Sigmoid colon (tissue), 6 donors: ENCODE measurements at regions not wholly inside any gene's neighbourhood (a gene's known extent, or its start where the extent isn't known, plus 50 kb on each side); places are given as distances from the start of the nearest gene placed in this dataset.

ENCODE experiments used
- DNase-seq: peaks from one replicate; pipeline ENCODE4 v3.0.0-alpha.2; 2019
- H3K27ac ChIP-seq, 4 donors: fragments of 200-600 bp; sonication (generic); one replicate each; pipeline ENCODE4 v1.5.1; 2016 to 2019; ENCODE audit warnings: mild to moderate bottlenecking in 1 of 4
- H3K27me3 ChIP-seq, 3 donors: fragments of 200-600 bp; sonication (generic); one replicate each; pipeline ENCODE4 v1.5.1; 2019; ENCODE audit warnings: mild to moderate bottlenecking in 1 of 3
- H3K36me3 ChIP-seq, 4 donors: fragments of 200-600 bp; sonication (generic); one replicate each; pipeline ENCODE4 v1.5.1; 2016 to 2019
- H3K4me1 ChIP-seq, 4 donors: fragments of 200-600 bp; sonication (generic); one replicate each; pipeline ENCODE4 v1.5.1; 2017 to 2019
- H3K4me3 ChIP-seq, 4 donors: fragments of 200-600 bp; sonication (generic); one replicate each; pipeline ENCODE4 v1.5.1; 2017 to 2019; ENCODE audit warnings: mild to moderate bottlenecking in 2 of 4, moderate library complexity in 1 of 4
- H3K9me3 ChIP-seq, 4 donors: fragments of 200-600 bp in 3 of 4; sonication (generic) in 3 of 4; one replicate each; pipeline versions ENCODE4 v1.5.1 to v1.6.1; 2013 to 2019
- EP300 ChIP-seq, 4 donors: sonication (generic); formaldehyde crosslinking; IDR thresholded peaks; one replicate each; pipeline ENCODE4 v1.6.1; 2017; ENCODE audit warnings: antibody characterized with exemption in 4 of 4
- POLR2A ChIP-seq, 2 donors: fragments of 450-650 bp; IDR thresholded peaks; one replicate each; pipeline ENCODE4 v1.6.1; 2016; ENCODE audit warnings: antibody characterized with exemption in 2 of 2, mild to moderate bottlenecking in 2 of 2, moderate library complexity in 2 of 2
- POLR2AphosphoS5 ChIP-seq, 4 donors: sonication (generic); formaldehyde crosslinking; IDR thresholded peaks; one replicate each; pipeline ENCODE4 v1.6.1; 2017; ENCODE audit warnings: antibody characterized with exemption in 4 of 4
- WGBS, 2 donors: extraction: QIAGEN DNeasy Blood & Tissue Kit; methylation state at CpG; one replicate each; pipeline ENCODE4 v1.1.7; 2013; 5-methylcytosine and 5-hydroxymethylcytosine counted together
- intact Hi-C: fragments of 100-400 bp; cut with DNase I; formaldehyde crosslinking; loops from one replicate; pipeline ENCODE4 v1.15.1; 2023
- TF ChIP-seq, protein P1 (sequence below), 4 experiments: fragments of 450-650 bp in 3 of 4; fragments of 200-600 bp in 1 of 4; IDR thresholded peaks; one replicate each; pipeline ENCODE4 v1.5.1; 2016 to 2019; ENCODE audit warnings: antibody characterized with exemption in 4 of 4, mild to moderate bottlenecking in 3 of 4, moderate library complexity in 2 of 4
- donor health status: healthy with polysubstance abuse.
- donor health status: healthy.

DNA sequence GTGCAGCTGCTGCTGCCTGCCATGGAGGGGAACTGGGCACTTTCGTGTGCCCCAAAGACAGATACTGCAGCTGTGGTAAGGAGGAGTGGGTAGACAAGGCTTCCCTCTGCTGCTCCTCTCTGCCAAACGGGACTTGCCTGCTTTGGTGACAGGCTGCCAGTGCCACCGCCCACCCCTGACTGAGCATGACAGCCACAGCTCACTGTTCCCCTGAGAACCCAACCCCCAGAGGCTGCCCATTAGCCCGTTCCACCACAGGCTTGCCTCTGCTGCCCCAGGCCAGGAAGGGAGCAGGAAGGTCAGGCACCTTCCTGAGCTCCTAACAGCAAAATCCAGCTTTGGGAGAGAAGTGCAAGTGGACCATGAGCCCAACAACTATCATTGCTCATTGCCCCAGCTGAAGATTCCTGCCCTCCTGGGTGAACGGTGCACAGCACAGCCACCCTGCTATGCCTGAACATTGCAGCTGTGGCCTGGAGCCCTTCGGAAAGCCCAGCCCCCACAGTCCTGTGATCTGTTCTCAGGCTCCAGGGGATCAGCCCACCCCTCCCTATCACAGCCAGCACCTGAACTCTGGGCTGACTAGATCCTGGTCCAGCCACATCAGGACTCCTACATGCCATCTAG lies 58.7 kb upstream of the ANTXRL start:
- intact Hi-C loops, result loop anchor here (5.0 kb wide), 1 partner anchor 54 kb away; no protein-coding TSS in a partner anchor
- DNase-seq, result no peak
- Histone ChIP-seq H3K4me1 (no peaks in the 10 kb centered on the region), H3K36me3 (no peaks in the 10 kb centered on the region), H3K4me3 (no peak overlapping the region), H3K27ac (no peak overlapping the region), H3K9me3 (no peaks in the 10 kb centered on the region), H3K27me3 (no peaks in the 10 kb centered on the region)
- TF ChIP-seq POLR2AphosphoS5 (IDR thresholded peaks at IDR 0.05), result no peak
- TF ChIP-seq POLR2A (IDR thresholded peaks at IDR 0.05), result no peak
- no peak for TF ChIP-seq EP300 (IDR thresholded peaks at IDR 0.05)
- TF ChIP-seq, protein P1, sequence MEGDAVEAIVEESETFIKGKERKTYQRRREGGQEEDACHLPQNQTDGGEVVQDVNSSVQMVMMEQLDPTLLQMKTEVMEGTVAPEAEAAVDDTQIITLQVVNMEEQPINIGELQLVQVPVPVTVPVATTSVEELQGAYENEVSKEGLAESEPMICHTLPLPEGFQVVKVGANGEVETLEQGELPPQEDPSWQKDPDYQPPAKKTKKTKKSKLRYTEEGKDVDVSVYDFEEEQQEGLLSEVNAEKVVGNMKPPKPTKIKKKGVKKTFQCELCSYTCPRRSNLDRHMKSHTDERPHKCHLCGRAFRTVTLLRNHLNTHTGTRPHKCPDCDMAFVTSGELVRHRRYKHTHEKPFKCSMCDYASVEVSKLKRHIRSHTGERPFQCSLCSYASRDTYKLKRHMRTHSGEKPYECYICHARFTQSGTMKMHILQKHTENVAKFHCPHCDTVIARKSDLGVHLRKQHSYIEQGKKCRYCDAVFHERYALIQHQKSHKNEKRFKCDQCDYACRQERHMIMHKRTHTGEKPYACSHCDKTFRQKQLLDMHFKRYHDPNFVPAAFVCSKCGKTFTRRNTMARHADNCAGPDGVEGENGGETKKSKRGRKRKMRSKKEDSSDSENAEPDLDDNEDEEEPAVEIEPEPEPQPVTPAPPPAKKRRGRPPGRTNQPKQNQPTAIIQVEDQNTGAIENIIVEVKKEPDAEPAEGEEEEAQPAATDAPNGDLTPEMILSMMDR (IDR thresholded peaks at IDR 0.05), result no peak
- WGBS, 2 donors, result 49% methylated on average over 6 of the region's 6 CpGs

DNA sequence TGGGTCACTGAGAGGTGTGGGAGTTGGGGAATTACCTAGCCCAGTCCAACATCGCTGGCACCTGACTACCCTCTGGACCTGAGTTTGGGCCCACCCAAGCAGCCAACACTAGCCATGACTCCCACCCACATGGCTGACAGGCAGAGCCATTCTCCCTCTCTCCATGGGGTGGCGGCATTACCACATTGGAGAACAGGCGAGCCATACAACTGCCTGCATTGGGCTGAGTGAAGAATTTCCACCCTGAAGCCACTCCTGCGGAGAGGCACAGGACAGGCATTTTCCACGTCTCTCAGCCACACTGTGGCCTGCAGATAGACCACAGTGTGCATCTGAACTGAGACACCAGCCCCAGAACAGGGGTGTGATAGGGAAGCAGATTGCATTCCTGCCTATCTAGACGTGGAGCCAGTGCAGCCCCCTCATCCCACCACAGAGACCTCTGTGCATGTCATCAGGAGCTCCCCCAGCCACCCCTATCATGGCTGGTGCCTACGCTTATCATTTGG lies 58.2 kb upstream of the ANTXRL start:
- peak; percentile 86 for DNase-seq
- no peaks in the 10 kb centered on the region for H3K36me3 ChIP-seq
- no peaks in the 10 kb centered on the region for H3K9me3 ChIP-seq
- H3K4me3 ChIP-seq, result no peak overlapping the region
- H3K4me1 ChIP-seq, result no peaks in the 10 kb centered on the region
- no peak overlapping the region for H3K27ac ChIP-seq
- intact Hi-C loops, result loop anchor here (5.0 kb wide), 1 partner anchor 54 kb away; no protein-coding TSS in a partner anchor
- no peaks in the 10 kb centered on the region for H3K27me3 ChIP-seq
- TF ChIP-seq EP300 (IDR thresholded peaks at IDR 0.05), result no peak
- TF ChIP-seq, protein P1 (IDR thresholded peaks at IDR 0.05), result peak; percentile 73 to 92 (median 82)
- no peak for TF ChIP-seq POLR2A (IDR thresholded peaks at IDR 0.05)
- no peak for TF ChIP-seq POLR2AphosphoS5 (IDR thresholded peaks at IDR 0.05)
- 17 to 29% methylated on average over 7 of the region's 7 CpGs for WGBS, 2 donors

DNA sequence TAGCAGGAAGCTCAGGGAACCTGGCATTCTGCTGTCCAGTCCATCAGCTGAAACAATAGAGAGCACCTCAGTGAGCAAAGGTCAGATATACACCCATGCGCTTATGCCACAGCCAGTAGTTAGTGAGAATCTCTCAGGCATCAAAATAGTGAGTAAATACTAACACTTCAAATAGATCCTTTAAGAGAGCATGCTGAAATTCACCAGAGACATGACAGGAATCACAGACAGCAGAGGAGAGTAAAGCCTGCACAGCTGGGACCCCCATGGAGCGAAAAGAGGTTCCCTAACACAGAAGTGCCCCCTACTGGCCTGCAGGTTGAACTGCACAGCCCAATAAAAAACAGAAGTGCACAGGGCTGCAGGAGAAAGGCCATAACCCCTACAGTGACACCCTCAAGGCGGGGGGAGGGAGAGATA lies 57.6 kb upstream of the ANTXRL start:
- H3K4me1 ChIP-seq, result no peaks in the 10 kb centered on the region
- intact Hi-C loops, result loop anchor here (5.0 kb wide), 1 partner anchor 53 kb away; no protein-coding TSS in a partner anchor
- TF ChIP-seq, protein P1 (IDR thresholded peaks at IDR 0.05), result no peak
- TF ChIP-seq POLR2A (IDR thresholded peaks at IDR 0.05) (no peak), POLR2AphosphoS5 (IDR thresholded peaks at IDR 0.05) (no peak), EP300 (IDR thresholded peaks at IDR 0.05) (no peak)
- no peak for DNase-seq
- H3K27ac ChIP-seq, result no peak overlapping the region
- no peaks in the 10 kb centered on the region for H3K27me3 ChIP-seq
- H3K4me3 ChIP-seq, result no peak overlapping the region
- H3K36me3 ChIP-seq, result no peaks in the 10 kb centered on the region
- 14 to 63% methylated on average over 3 of the region's 3 CpGs for WGBS, 2 donors
- H3K9me3 ChIP-seq, result no peaks in the 10 kb centered on the region

DNA sequence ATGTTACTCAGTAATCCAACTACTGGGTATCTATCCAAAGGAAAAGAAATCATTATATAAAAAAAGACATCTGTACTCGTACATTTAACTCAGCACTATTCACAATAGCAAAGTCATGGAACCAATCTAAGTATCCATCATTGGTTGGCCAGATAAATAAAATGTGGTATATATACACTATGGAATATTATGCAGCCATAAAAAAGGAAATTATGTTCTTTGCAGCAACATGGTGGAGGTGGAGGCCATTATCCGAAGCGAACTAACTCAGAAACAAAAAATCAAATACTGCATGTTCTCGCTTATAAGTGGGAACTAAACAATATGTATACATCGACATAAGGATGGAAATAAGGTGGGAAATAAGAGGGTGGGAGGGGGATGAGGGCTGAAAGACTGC lies 56.2 kb upstream of the ANTXRL start:
- no peak for DNase-seq
- H3K9me3 ChIP-seq, result no peaks in the 10 kb centered on the region
- no peak overlapping the region for H3K27ac ChIP-seq
- no peaks in the 10 kb centered on the region for H3K27me3 ChIP-seq
- no peaks in the 10 kb centered on the region for H3K4me1 ChIP-seq
- 94 to 97% methylated on average over 5 of the region's 5 CpGs for WGBS, 2 donors
- TF ChIP-seq POLR2AphosphoS5 (IDR thresholded peaks at IDR 0.05), result no peak
- no peak for TF ChIP-seq EP300 (IDR thresholded peaks at IDR 0.05)
- no peak for TF ChIP-seq POLR2A (IDR thresholded peaks at IDR 0.05)
- TF ChIP-seq, protein P1 (IDR thresholded peaks at IDR 0.05), result no peak
- no peaks in the 10 kb centered on the region for H3K36me3 ChIP-seq
- no peak overlapping the region for H3K4me3 ChIP-seq
- intact Hi-C loops, result no loop called here
